HepG2 (cell line): ENCODE measurements at regions not wholly inside any gene's neighbourhood (a gene's known extent, or its start where the extent isn't known, plus 50 kb on each side); places are given as distances from the start of the nearest gene placed in this dataset.

ENCODE experiments used
- CTCF ChIP-seq: sonication (generic); formaldehyde crosslinking; IDR thresholded peaks from 2 replicates; pipeline ENCODE4 v1.5.0; 2020; ENCODE audit warnings: mild to moderate bottlenecking, missing genetic modification reagents, moderate library complexity
- HIC2 ChIP-seq: sonication (generic); formaldehyde crosslinking; IDR thresholded peaks from 2 replicates; pipeline ENCODE4 v1.9.0; 2022; ENCODE audit warnings: low read depth, missing genetic modification reagents
- HOXA5 ChIP-seq: sonication (generic); formaldehyde crosslinking; IDR thresholded peaks from 2 replicates; pipeline ENCODE4 v1.4.0; 2020; ENCODE audit warnings: missing genetic modification reagents
- JUND ChIP-seq: sonication (generic); formaldehyde crosslinking; IDR thresholded peaks from 2 replicates; pipeline ENCODE4 v1.8.0; 2022; ENCODE audit warnings: mild to moderate bottlenecking, missing genetic modification reagents
- MIXL1 ChIP-seq: IDR thresholded peaks from 2 replicates; pipeline ENCODE4 v1.6.1; 2016
- MTA3 ChIP-seq: sonication (generic); formaldehyde crosslinking; IDR thresholded peaks from 2 replicates; pipeline ENCODE4 v1.4.0; 2020; ENCODE audit warnings: missing genetic modification reagents
- NCOA2 ChIP-seq: sonication (generic); formaldehyde crosslinking; IDR thresholded peaks from 2 replicates; pipeline ENCODE4 v1.8.0; 2022; ENCODE audit warnings: inconsistent platforms
- POLR2A ChIP-seq, 2 experiments: IDR thresholded peaks; 2 replicates each; pipeline ENCODE4 v1.6.1; 2011; ENCODE audit warnings: low read depth in 2 of 2, low read length in 2 of 2, mild to moderate bottlenecking in 1 of 2, moderate library complexity in 1 of 2; ENCODE audit not compliant: insufficient read depth in 1 of 2
- TCF12 ChIP-seq, 2 experiments: fragments of 450-650 bp in 1 of 2; sonication (generic) in 1 of 2; formaldehyde crosslinking in 1 of 2; IDR thresholded peaks; 2 replicates each; pipeline versions ENCODE4 v1.6.1 to v1.8.0; 2017 to 2022; ENCODE audit warnings: antibody characterized with exemption in 1 of 2, mild to moderate bottlenecking in 1 of 2, missing genetic modification reagents in 1 of 2, moderate library complexity in 1 of 2
- THRA ChIP-seq: sonication (generic); formaldehyde crosslinking; IDR thresholded peaks from 2 replicates; pipeline ENCODE4 v1.4.0; 2020; ENCODE audit warnings: missing genetic modification reagents, borderline replicate concordance
- ZNF274 ChIP-seq: sonication (generic); formaldehyde crosslinking; IDR thresholded peaks from 2 replicates; pipeline ENCODE4 v1.5.1; 2020; ENCODE audit warnings: mild to moderate bottlenecking, missing genetic modification reagents
- ZNF3 ChIP-seq: IDR thresholded peaks from 2 replicates; pipeline ENCODE4 v1.7.0; 2017; ENCODE audit warnings: inconsistent platforms
- ZNF687 ChIP-seq: sonication (generic); formaldehyde crosslinking; IDR thresholded peaks from 2 replicates; pipeline ENCODE4 v1.5.1; 2020; ENCODE audit warnings: mild to moderate bottlenecking, missing genetic modification reagents, moderate library complexity
- ZNF792 ChIP-seq: IDR thresholded peaks from 2 replicates; pipeline ENCODE4 v1.6.1; 2016

- TF ChIP-seq MIXL1 (CRISPR knock-in tag) (no peak), CTCF (CRISPR knock-in tag) (no peak), ZNF274 (no peak), POLR2A (IDR thresholded peaks at IDR 0.05; ENCODE audit: insufficient read depth in 1 of 2, low read depth in 2 of 2, low read length in 2 of 2) (no peak), MTA3 (CRISPR knock-in tag) (no peak), ZNF3 (CRISPR knock-in tag) (no peak), NCOA2 (CRISPR knock-in tag) (no peak), ZNF792 (CRISPR knock-in tag) (no peak), HOXA5 (CRISPR knock-in tag) (no peak), THRA (CRISPR knock-in tag) (no peak), HIC2 (CRISPR knock-in tag) (no peak), TCF12 (IDR thresholded peaks at IDR 0.05) (no peak), TCF12 (CRISPR knock-in tag; IDR thresholded peaks at IDR 0.05) (no peak), ZNF687 (CRISPR knock-in tag) (0 out of 2 replicates have a peak, but pooled peaks have one; percentile 8), JUND (CRISPR knock-in tag) (no peak)
These were observed 114.4 kb downstream of the ZFP36L2 start for GRCh38 chr2:43111788-43112554.
